Keratinocyte (primary cell): ENCODE measurements at regions not wholly inside any gene's neighbourhood (a gene's known extent, or its start where the extent isn't known, plus 50 kb on each side); places are given as distances from the start of the nearest gene placed in this dataset.

Experiments used
- DNase-seq: peaks from one replicate; pipeline ENCODE4 v3.0.0-alpha.2; 2011; ENCODE audit warnings: low read depth, missing footprints, low spot score
- FAIRE-seq: peaks from 2 replicates; lab custom pipeline; 2011; peaks lifted over from hg19 to GRCh38; lab: Jason Lieb, UNC
- H2AFZ ChIP-seq: 2 replicates; pipeline ENCODE4 v1.6.0; 2012; ENCODE audit warnings: low read length, control low read depth, inconsistent platforms; ENCODE audit not compliant: control insufficient read depth
- H3K27ac ChIP-seq: 2 replicates; pipeline ENCODE4 v1.5.1; 2011; ENCODE audit warnings: low read length; ENCODE audit not compliant: control insufficient read depth, insufficient read depth
- H3K27me3 ChIP-seq: 3 replicates; pipeline ENCODE4 v1.6.0; 2011; ENCODE audit warnings: low read length; ENCODE audit not compliant: control insufficient read depth, insufficient read depth; ENCODE audit errors: extremely low read depth
- H3K36me3 ChIP-seq, 2 experiments: 2 replicates in 1 of 2; 3 replicates in 1 of 2; pipeline ENCODE4 v1.5.1; 2011; ENCODE audit warnings: low read length in 2 of 2, mild to moderate bottlenecking in 1 of 2; ENCODE audit not compliant: control insufficient read depth in 2 of 2, insufficient read depth in 2 of 2; ENCODE audit errors: extremely low read depth in 1 of 2
- H3K4me1 ChIP-seq: 3 replicates; pipeline ENCODE4 v1.5.1; 2011; ENCODE audit warnings: low read length; ENCODE audit not compliant: control insufficient read depth, insufficient read depth; ENCODE audit errors: extremely low read depth
- H3K4me2 ChIP-seq: 3 replicates; pipeline ENCODE4 v1.6.0; 2011; ENCODE audit warnings: low read depth, low read length; ENCODE audit not compliant: control insufficient read depth, insufficient read depth; ENCODE audit errors: extremely low read depth
- H3K4me3 ChIP-seq, 3 experiments: fragments of 200-600 bp in 1 of 3; sonication (generic) in 1 of 3; 2 replicates in 2 of 3; 3 replicates in 1 of 3; pipeline ENCODE4 v1.5.1; 2011 to 2016; ENCODE audit warnings: low read length in 3 of 3, mild to moderate bottlenecking in 3 of 3, control low read depth in 2 of 3, inconsistent platforms in 1 of 3, low read depth in 1 of 3, mixed read lengths in 1 of 3, mixed run types in 1 of 3, moderate library complexity in 1 of 3; ENCODE audit not compliant: control insufficient read depth in 2 of 3, insufficient read depth in 2 of 3; ENCODE audit errors: extremely low read depth in 1 of 3
- H3K79me2 ChIP-seq: 2 replicates; pipeline ENCODE4 v1.6.0; 2012; ENCODE audit warnings: low read length; ENCODE audit not compliant: control insufficient read depth, insufficient read depth
- H3K9ac ChIP-seq: 3 replicates; pipeline ENCODE4 v1.6.0; 2011; ENCODE audit warnings: low read length; ENCODE audit not compliant: control insufficient read depth, insufficient read depth; ENCODE audit errors: extremely low read depth
- H3K9me1 ChIP-seq: 3 replicates; pipeline ENCODE4 v1.6.0; 2011; ENCODE audit warnings: low read length; ENCODE audit not compliant: control insufficient read depth, insufficient read depth; ENCODE audit errors: extremely low read depth
- H3K9me3 ChIP-seq: 2 replicates; pipeline ENCODE4 v1.5.1; 2012; ENCODE audit warnings: low read depth, low read length; ENCODE audit not compliant: control insufficient read depth
- H4K20me1 ChIP-seq: 3 replicates; pipeline ENCODE4 v1.6.0; 2011; ENCODE audit warnings: low read length; ENCODE audit not compliant: control insufficient read depth, insufficient read depth; ENCODE audit errors: extremely low read depth
- EZH2 ChIP-seq: IDR thresholded peaks from one replicate; pipeline ENCODE4 v1.6.1; 2012; ENCODE audit warnings: inconsistent platforms, mild to moderate bottlenecking, low read length, moderate library complexity
- dilution Hi-C: fragments of 300-500 bp; cut with MboI; formaldehyde crosslinking; loops from one replicate; pipeline ENCODE4 v1.7.0; 2020; ENCODE audit warnings: low sequenced_read_pairs; ENCODE audit not compliant: extremely low pct_ligation_motif_present
- TF ChIP-seq, protein P1 (sequence below), 3 experiments: IDR thresholded peaks in 1 of 3; conservative IDR thresholded peaks in 1 of 3; optimal IDR thresholded peaks in 1 of 3; 2 replicates in 2 of 3; 3 replicates in 1 of 3; pipeline versions ENCODE3 to v1.5.1; 2011; ENCODE audit warnings: low read length in 3 of 3, mild to moderate bottlenecking in 3 of 3, moderate library complexity in 2 of 3, control low read depth in 1 of 3, inconsistent platforms in 1 of 3; ENCODE audit not compliant: insufficient read depth in 2 of 3; ENCODE audit errors: extremely low read depth in 1 of 3

DNA sequence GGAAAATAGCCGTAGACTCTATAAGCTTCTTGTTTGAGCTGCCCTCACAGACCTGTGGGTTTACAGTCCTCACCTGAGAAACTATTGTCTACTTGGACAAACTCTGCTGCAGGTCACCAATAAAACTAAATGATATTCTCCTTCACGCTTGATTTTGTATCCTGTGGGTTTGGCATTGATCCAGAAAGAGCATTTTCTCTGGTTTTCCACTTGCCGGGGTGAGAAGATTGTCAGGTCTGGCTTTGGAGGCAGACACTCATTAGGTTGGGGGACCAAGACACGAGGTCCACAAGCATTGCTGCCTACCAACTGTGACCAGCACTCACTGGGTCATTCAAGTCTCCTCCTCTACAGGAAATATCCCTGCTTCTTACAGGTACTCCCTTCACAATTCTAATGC, 68.5 kb downstream of the CDC14C start:
- H3K9ac ChIP-seq = no peak overlapping the region
- FAIRE-seq = no peak
- TF ChIP-seq, protein P1, sequence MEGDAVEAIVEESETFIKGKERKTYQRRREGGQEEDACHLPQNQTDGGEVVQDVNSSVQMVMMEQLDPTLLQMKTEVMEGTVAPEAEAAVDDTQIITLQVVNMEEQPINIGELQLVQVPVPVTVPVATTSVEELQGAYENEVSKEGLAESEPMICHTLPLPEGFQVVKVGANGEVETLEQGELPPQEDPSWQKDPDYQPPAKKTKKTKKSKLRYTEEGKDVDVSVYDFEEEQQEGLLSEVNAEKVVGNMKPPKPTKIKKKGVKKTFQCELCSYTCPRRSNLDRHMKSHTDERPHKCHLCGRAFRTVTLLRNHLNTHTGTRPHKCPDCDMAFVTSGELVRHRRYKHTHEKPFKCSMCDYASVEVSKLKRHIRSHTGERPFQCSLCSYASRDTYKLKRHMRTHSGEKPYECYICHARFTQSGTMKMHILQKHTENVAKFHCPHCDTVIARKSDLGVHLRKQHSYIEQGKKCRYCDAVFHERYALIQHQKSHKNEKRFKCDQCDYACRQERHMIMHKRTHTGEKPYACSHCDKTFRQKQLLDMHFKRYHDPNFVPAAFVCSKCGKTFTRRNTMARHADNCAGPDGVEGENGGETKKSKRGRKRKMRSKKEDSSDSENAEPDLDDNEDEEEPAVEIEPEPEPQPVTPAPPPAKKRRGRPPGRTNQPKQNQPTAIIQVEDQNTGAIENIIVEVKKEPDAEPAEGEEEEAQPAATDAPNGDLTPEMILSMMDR (optimal IDR thresholded peaks at IDR 0.05 in 1 of 3, IDR thresholded peaks at IDR 0.05 in 1 of 3, conservative IDR thresholded peaks at IDR 0.05 in 1 of 3; ENCODE audit: extremely low read depth in 1 of 3, insufficient read depth in 2 of 3, low read length in 3 of 3) = no peak
- no peak for TF ChIP-seq EZH2
- no peak overlapping the region for H2AFZ ChIP-seq
- H3K9me3 ChIP-seq = no peaks in the 10 kb centered on the region
- no peaks in the 10 kb centered on the region for H3K27me3 ChIP-seq
- dilution Hi-C loops = no loop called here
- DNase-seq = no peak
- H4K20me1 ChIP-seq = no peaks in the 10 kb centered on the region
- H3K79me2 ChIP-seq = no peaks in the 10 kb centered on the region
- H3K4me2 ChIP-seq = no peak overlapping the region
- no peak overlapping the region for H3K4me3 ChIP-seq
- H3K27ac ChIP-seq = no peak overlapping the region
- H3K9me1 ChIP-seq = no peaks in the 10 kb centered on the region
- no peaks in the 10 kb centered on the region for H3K4me1 ChIP-seq
- no peaks in the 10 kb centered on the region for H3K36me3 ChIP-seq

DNA sequence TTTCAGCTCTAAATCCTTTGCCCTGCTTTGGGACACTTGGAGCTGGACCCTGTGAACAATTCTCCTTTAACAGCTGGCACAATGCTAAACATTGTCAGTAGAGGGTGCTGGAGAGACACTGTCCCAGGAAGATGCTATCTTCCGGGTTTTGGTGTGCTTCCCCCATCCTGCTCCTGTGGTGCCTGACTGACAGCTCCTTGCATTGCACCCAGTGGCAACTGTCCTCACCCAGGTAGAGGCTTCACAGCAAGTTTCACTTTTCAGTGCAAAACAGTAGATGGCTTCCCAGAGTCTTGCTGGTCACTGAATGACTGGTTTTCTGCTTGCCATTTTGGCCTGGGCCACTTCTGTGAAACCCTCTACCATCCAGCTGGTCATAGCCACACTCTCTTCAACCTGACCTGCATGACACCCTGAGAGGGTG, 77.3 kb downstream of the CDC14C start:
- H3K4me1 ChIP-seq = no peaks in the 10 kb centered on the region
- FAIRE-seq (peak; percentile 34), DNase-seq (no peak)
- H3K9ac ChIP-seq = no peak overlapping the region
- TF ChIP-seq EZH2 = no peak
- TF ChIP-seq, protein P1 (optimal IDR thresholded peaks at IDR 0.05 in 1 of 3, IDR thresholded peaks at IDR 0.05 in 1 of 3, conservative IDR thresholded peaks at IDR 0.05 in 1 of 3; ENCODE audit: extremely low read depth in 1 of 3, insufficient read depth in 2 of 3, low read length in 3 of 3) = peak; percentile 79 to 88 (median 84)
- H3K79me2 ChIP-seq = no peaks in the 10 kb centered on the region
- H3K4me3 ChIP-seq = no peak overlapping the region
- H3K36me3 ChIP-seq = no peaks in the 10 kb centered on the region
- dilution Hi-C loops = no loop called here
- no peaks in the 10 kb centered on the region for H3K9me3 ChIP-seq
- H2AFZ ChIP-seq = no peak overlapping the region
- H3K27me3 ChIP-seq = no peaks in the 10 kb centered on the region
- no peaks in the 10 kb centered on the region for H4K20me1 ChIP-seq
- no peaks in the 10 kb centered on the region for H3K9me1 ChIP-seq
- no peak overlapping the region for H3K4me2 ChIP-seq
- no peak overlapping the region for H3K27ac ChIP-seq
